Mesothelial cell of epicardium (in vitro differentiated cells): ENCODE measurements at regions not wholly inside any gene's neighbourhood (a gene's known extent, or its start where the extent isn't known, plus 50 kb on each side); places are given as distances from the start of the nearest gene placed in this dataset.

Experiments used
- DNase-seq, 2 experiments: peaks; one replicate each; pipeline ENCODE4 v3.0.0; 2021; ENCODE audit warnings: low spot score in 2 of 2; ENCODE audit not compliant: unreplicated experiment in 2 of 2
- H3K27ac Mint-ChIP-seq: 2 replicates; pipeline ENCODE4 v1.8.0; 2021; ENCODE audit warnings: mixed read lengths
- H3K27me3 Mint-ChIP-seq: 2 replicates; pipeline ENCODE4 v1.8.0; 2021; ENCODE audit warnings: low read depth, mixed read lengths
- H3K36me3 Mint-ChIP-seq: 2 replicates; pipeline ENCODE4 v1.8.0; 2021; ENCODE audit warnings: mixed read lengths
- H3K4me1 Mint-ChIP-seq: 2 replicates; pipeline ENCODE4 v1.8.0; 2021; ENCODE audit warnings: mixed read lengths
- H3K4me3 Mint-ChIP-seq: 2 replicates; pipeline ENCODE4 v1.8.0; 2021; ENCODE audit warnings: mild to moderate bottlenecking, moderate library complexity, mixed read lengths
- H3K9me3 Mint-ChIP-seq: 2 replicates; pipeline ENCODE4 v1.8.0; 2021; ENCODE audit warnings: mixed read lengths
- TF ChIP-seq, protein P1 (sequence below): fragments of 200-600 bp; sonication (generic); IDR thresholded peaks from one replicate; pipeline ENCODE4 v1.5.0; 2021; ENCODE audit warnings: antibody characterized with exemption; ENCODE audit not compliant: unreplicated experiment

DNA sequence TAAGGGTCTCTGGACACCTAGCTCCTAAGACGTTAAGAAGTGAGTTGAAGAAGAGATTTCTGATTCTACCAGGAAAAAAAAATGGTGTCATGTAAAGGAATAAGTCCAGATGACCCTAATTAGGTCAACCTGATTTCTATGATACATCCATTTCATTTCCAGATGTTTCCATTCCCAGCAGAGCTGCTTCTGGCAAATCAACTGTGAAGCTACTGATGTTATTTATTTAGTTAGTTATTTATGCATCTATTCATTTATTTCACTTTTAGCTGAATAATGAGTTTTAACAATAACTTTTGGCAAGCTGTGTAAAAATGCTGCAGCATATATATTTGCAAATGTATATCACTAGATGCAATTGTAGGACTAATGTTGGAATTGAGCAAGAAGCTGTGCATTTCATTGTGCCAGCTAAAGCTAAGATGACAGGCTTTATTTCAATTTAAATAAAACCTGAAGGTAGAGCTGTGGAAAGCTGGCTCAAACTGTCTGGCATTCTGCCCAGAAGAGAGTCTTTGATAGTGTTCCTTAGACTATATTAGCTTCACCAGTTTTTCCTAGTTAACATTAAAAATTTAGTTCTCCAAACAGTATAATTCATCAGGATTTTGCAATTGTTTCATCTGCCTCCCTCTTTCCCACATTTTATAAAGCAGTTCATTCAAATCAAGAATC lies 1164.4 kb upstream of the ADGRL4 start:
- H3K27ac Mint-ChIP-seq: no peak overlapping the region

DNA sequence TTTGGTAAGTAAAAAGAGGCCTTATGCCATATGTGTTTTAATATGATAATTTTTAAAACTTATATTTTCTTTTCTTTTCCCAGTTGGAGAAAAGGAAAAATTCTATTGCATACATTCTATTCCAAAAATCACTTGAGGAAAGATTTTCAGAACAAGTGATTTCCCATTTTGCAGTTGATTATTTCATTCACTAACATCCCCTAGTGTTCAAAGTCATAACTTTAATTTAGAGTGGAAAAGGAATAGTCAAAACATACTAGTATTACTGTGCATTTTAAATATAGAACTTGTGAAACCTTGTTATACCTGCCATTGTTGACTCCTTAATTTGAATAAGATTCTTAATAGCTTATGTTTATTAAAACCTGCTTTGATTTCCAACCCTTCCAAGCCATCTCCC lies 1157.6 kb upstream of the ADGRL4 start:
- H3K27ac Mint-ChIP-seq: no peak overlapping the region
- peaks cover 10% of the 10 kb centered on the region for H3K4me1 Mint-ChIP-seq
- H3K9me3 Mint-ChIP-seq: no peaks in the 10 kb centered on the region
- no peaks in the 10 kb centered on the region for H3K27me3 Mint-ChIP-seq
- DNase-seq: no peak
- TF ChIP-seq, protein P1, sequence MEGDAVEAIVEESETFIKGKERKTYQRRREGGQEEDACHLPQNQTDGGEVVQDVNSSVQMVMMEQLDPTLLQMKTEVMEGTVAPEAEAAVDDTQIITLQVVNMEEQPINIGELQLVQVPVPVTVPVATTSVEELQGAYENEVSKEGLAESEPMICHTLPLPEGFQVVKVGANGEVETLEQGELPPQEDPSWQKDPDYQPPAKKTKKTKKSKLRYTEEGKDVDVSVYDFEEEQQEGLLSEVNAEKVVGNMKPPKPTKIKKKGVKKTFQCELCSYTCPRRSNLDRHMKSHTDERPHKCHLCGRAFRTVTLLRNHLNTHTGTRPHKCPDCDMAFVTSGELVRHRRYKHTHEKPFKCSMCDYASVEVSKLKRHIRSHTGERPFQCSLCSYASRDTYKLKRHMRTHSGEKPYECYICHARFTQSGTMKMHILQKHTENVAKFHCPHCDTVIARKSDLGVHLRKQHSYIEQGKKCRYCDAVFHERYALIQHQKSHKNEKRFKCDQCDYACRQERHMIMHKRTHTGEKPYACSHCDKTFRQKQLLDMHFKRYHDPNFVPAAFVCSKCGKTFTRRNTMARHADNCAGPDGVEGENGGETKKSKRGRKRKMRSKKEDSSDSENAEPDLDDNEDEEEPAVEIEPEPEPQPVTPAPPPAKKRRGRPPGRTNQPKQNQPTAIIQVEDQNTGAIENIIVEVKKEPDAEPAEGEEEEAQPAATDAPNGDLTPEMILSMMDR: no peak
- H3K4me3 Mint-ChIP-seq: no peak overlapping the region
- H3K36me3 Mint-ChIP-seq: no peaks in the 10 kb centered on the region

More for the DNA sequence above, 1164.4 kb upstream of the ADGRL4 start:
- peaks cover 2% of the 10 kb centered on the region for H3K4me1 Mint-ChIP-seq
- TF ChIP-seq, protein P1: no peak
- no peaks in the 10 kb centered on the region for H3K36me3 Mint-ChIP-seq
- peaks cover 9% of the 10 kb centered on the region for H3K9me3 Mint-ChIP-seq
- no peak for DNase-seq
- H3K4me3 Mint-ChIP-seq: no peak overlapping the region
- H3K27me3 Mint-ChIP-seq: no peaks in the 10 kb centered on the region

DNA sequence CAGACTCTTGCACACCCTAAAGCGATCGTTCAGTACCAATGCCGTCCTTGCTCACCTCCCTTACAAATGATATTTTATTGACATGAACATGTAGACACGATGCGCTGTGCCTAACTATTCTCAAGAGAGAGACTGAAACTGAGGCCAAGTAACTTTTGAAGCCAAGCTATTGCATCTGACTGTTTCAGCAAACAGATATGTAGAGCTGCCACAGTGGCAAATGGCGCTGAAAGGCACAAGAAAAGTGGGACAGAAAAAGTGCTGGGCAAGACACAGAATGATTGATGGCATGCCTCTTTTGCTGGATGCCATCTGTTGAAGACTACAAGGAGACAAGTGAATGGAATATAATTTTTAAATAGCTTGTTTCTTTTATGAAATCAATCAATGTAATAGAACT lies 1157.2 kb upstream of the ADGRL4 start:
- Mint-ChIP-seq H3K4me3 (no peak overlapping the region), H3K27me3 (no peaks in the 10 kb centered on the region), H3K36me3 (no peaks in the 10 kb centered on the region), H3K9me3 (no peaks in the 10 kb centered on the region), H3K27ac (no peak overlapping the region), H3K4me1 (peaks cover 10% of the 10 kb centered on the region)
- DNase-seq: no peak
- TF ChIP-seq, protein P1: no peak

DNA sequence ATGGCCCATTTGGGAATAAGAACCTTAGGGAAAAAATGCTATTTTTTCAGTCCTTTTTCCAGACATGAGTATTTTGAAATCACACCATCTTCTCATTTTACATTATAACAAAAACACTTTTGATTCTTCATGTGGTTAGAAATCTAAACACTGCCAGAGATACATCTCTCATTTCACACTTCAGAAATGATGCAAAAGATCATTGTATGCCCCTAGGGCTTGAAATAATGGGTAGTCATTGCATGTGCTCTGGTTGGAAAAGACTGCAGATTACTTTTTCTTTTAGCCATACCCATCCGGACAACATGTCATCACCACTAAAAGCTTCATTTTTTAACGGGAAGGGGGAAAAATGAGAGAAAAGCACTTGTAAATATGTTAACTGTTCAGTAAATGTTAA lies 1152.2 kb upstream of the ADGRL4 start:
- H3K4me1 Mint-ChIP-seq: peaks cover 10% of the 10 kb centered on the region
- no peak overlapping the region for H3K4me3 Mint-ChIP-seq
- H3K27ac Mint-ChIP-seq: no peak overlapping the region
- no peak for DNase-seq
- H3K36me3 Mint-ChIP-seq: no peaks in the 10 kb centered on the region
- no peaks in the 10 kb centered on the region for H3K9me3 Mint-ChIP-seq
- TF ChIP-seq, protein P1: no peak
- no peaks in the 10 kb centered on the region for H3K27me3 Mint-ChIP-seq

DNA sequence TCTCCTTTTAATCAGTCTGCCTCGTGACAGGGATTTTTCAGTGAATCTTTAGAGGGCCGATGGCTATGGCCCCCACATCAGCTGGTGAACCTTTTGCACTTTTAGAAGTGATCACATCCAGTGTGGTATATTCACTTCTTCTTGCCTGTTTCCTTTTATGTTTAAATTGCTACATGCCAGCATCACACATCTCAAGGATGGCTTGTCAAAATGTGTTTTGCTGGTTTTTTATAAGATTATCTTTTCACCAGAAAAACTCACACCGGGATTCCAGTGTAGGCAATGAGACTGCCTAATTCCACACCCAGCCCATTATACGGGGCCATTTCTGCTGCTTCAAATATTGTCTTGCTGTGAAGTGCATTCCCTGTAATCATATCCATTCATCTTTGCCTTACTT lies 1151.7 kb upstream of the ADGRL4 start:
- Mint-ChIP-seq H3K4me1 (peaks cover 10% of the 10 kb centered on the region), H3K27ac (no peak overlapping the region), H3K36me3 (no peaks in the 10 kb centered on the region), H3K4me3 (no peak overlapping the region), H3K9me3 (no peaks in the 10 kb centered on the region), H3K27me3 (no peaks in the 10 kb centered on the region)
- no peak for DNase-seq
- TF ChIP-seq, protein P1: no peak
